Motor neuron (in vitro differentiated cells): ENCODE measurements at regions not wholly inside any gene's neighbourhood (a gene's known extent, or its start where the extent isn't known, plus 50 kb on each side); places are given as distances from the start of the nearest gene placed in this dataset.
A peak's percentile ranks its signal among the peaks of the same experiment; 100 is the strongest.
"Not testable (repeated sequence)": the region's sequence is repeated elsewhere in the genome, so short reads cannot be mapped to it uniquely, and the experiment has no call there.

Source experiments
- ATAC-seq, 8 experiments: fragments of 200-7000 bp; cut with Tn5 transposase; replicated peaks in 6 of 8; 2 replicates each; pipeline ENCODE4 v1.8.0; 2021; ENCODE audit warnings: mild to moderate bottlenecking in 8 of 8, moderate library complexity in 8 of 8
- H3K27ac ChIP-seq, 2 donors: fragments of 250-450 bp; sonication (Bioruptor Pico); 2 replicates each; pipeline ENCODE4 v1.9.0; 2021; ENCODE audit warnings: antibody characterized with exemption in 2 of 2, mild to moderate bottlenecking in 2 of 2, moderate library complexity in 1 of 2
- H3K4me1 ChIP-seq, 2 donors: fragments of 250-450 bp; sonication (Bioruptor Pico); replicated peaks in 1 of 2; 2 replicates each; pipeline ENCODE4 v1.6.1; 2021; ENCODE audit warnings: antibody characterized with exemption in 2 of 2, mild to moderate bottlenecking in 2 of 2, moderate library complexity in 1 of 2
- H3K4me3 ChIP-seq, 5 donors: fragments of 250-450 bp; sonication (Bioruptor Pico); 2 replicates each; pipeline ENCODE4 v1.9.0; 2021; ENCODE audit warnings: antibody characterized with exemption in 5 of 5, mild to moderate bottlenecking in 5 of 5, moderate library complexity in 4 of 5
- WGBS, 10 experiments: fragments of 450-650 bp; shearing (Covaris generic); methylation state at CpG; one replicate each; pipeline ENCODE4 v1.0.0; 2022; 5-methylcytosine and 5-hydroxymethylcytosine counted together
- in situ Hi-C, 9 experiments: fragments of 400-800 bp; cut with MboI; loops; one replicate each; pipeline ENCODE4 v1.15.0; 2021; ENCODE audit warnings: low sequenced_read_pairs in 9 of 9, low pct_unique_long_range_greater_than_20kb in 2 of 9; ENCODE audit not compliant: unreplicated experiment in 9 of 9

- H3K27ac ChIP-seq, result no peak overlapping the region
- ATAC-seq, result no peak
- H3K4me1 ChIP-seq, result no peaks in the 10 kb centered on the region
- in situ Hi-C loops, result no loop called here
- 0 to 96% (median 92%) methylated on average over 1 to 9 of the region's 10 CpGs; no CpG with 5 or more reads in 4 of the 10 experiments for WGBS, 10 experiments
- no peak overlapping the region for H3K4me3 ChIP-seq
Observed at GRCh38 chr18:38551881-38552280, 986.3 kb upstream of the CELF4 start.

- in situ Hi-C loops, result no loop called here
- Histone ChIP-seq H3K27ac (no peak overlapping the region), H3K4me1 (no peaks in the 10 kb centered on the region), H3K4me3 (no peak overlapping the region)
- 0 to 90% (median 40%) methylated on average over 1 of the region's 1 CpG; no CpG with 5 or more reads in 6 of the 10 experiments for WGBS, 10 experiments
- peak in 2 of 8 experiments; percentile 23 to 34 for ATAC-seq
Observed at GRCh38 chr18:38545071-38545470, 979.5 kb upstream of the CELF4 start.

- in situ Hi-C loops, result no loop called here
- H3K4me3 ChIP-seq, result no peak overlapping the region
- no peak for ATAC-seq
- H3K4me1 ChIP-seq, result no peaks in the 10 kb centered on the region
- H3K27ac ChIP-seq, result no peak overlapping the region
Observed at GRCh38 chr18:38539856-38540255, 974.3 kb upstream of the CELF4 start.

- no peak for ATAC-seq
- Histone ChIP-seq H3K4me3 (no peak overlapping the region), H3K4me1 (no peaks in the 10 kb centered on the region), H3K27ac (no peak overlapping the region)
- in situ Hi-C loops, result no loop called here
Observed at GRCh38 chr18:38539371-38539770, 973.8 kb upstream of the CELF4 start.

GRCh38 chr18:38534073-38534472 is 968.5 kb upstream of the CELF4 start:
- Histone ChIP-seq H3K4me3 (no peak overlapping the region), H3K27ac (no peak overlapping the region), H3K4me1 (no peaks in the 10 kb centered on the region)
- ATAC-seq, result no peak
- in situ Hi-C loops, result no loop called here

- in situ Hi-C loops, result no loop called here
Observed at GRCh38 chr18:38526922-38527321, 961.3 kb upstream of the CELF4 start.

GRCh38 chr18:38525039-38525438 is 959.4 kb upstream of the CELF4 start:
- in situ Hi-C loops, result no loop called here
- peaks cover 0 to 8% of the 10 kb centered on the region in 2 donors for H3K4me1 ChIP-seq
- H3K27ac ChIP-seq, result no peak overlapping the region
- no peak for ATAC-seq
- 6 to 93% (median 72%) methylated on average over 2 to 5 of the region's 5 CpGs for WGBS, 10 experiments
- no peak overlapping the region for H3K4me3 ChIP-seq

More at GRCh38 chr18:38526922-38527321, 961.3 kb upstream of the CELF4 start:
- ATAC-seq, result no peak
- H3K27ac ChIP-seq, result no peak overlapping the region
- H3K4me3 ChIP-seq, result no peak overlapping the region
- H3K4me1 ChIP-seq, result no peaks in the 10 kb centered on the region

- Histone ChIP-seq H3K4me1 (peaks cover 0 to 10% of the 10 kb centered on the region in 2 donors), H3K27ac (no peak overlapping the region), H3K4me3 (no peak overlapping the region)
- WGBS, 10 experiments, result 15 to 86% (median 76%) methylated on average over 1 to 5 of the region's 5 CpGs; no CpG with 5 or more reads in 1 of the 10 experiments
- peak in 3 of 8 experiments; percentile 31 to 71 (median 39) for ATAC-seq
- in situ Hi-C loops, result no loop called here
Observed at GRCh38 chr18:38520786-38521185, 955.2 kb upstream of the CELF4 start.

GRCh38 chr18:38502539-38502938 is 936.9 kb upstream of the CELF4 start:
- H3K4me1 ChIP-seq, result no peaks in the 10 kb centered on the region
- WGBS, 10 experiments, result 0 to 100% (median 60%) methylated on average over 1 of the region's 1 CpG; no CpG with 5 or more reads in 3 of the 10 experiments
- no peak overlapping the region for H3K4me3 ChIP-seq
- in situ Hi-C loops, result no loop called here
- ATAC-seq, result no peak
- H3K27ac ChIP-seq, result no peak overlapping the region

- ATAC-seq, result no peak
- Histone ChIP-seq H3K4me1 (no peaks in the 10 kb centered on the region), H3K4me3 (no peak overlapping the region), H3K27ac (no peak overlapping the region)
- 0 to 100% (median 62%) methylated on average over 1 to 2 of the region's 2 CpGs; no CpG with 5 or more reads in 1 of the 10 experiments for WGBS, 10 experiments
- in situ Hi-C loops, result no loop called here
Observed at GRCh38 chr18:38497266-38497665, 931.7 kb upstream of the CELF4 start.

- Histone ChIP-seq H3K4me1 (no peaks in the 10 kb centered on the region), H3K4me3 (no peak overlapping the region), H3K27ac (no peak overlapping the region)
- WGBS, 10 experiments, result 0 to 100% (median 50%) methylated on average over 1 of the region's 1 CpG; no CpG with 5 or more reads in 4 of the 10 experiments
- ATAC-seq, result no peak
- in situ Hi-C loops, result no loop called here
Observed at GRCh38 chr18:38496222-38496793, 930.7 kb upstream of the CELF4 start.

GRCh38 chr18:38494065-38494464 is 928.5 kb upstream of the CELF4 start:
- in situ Hi-C loops, result no loop called here
- 0 to 58% (median 26%) methylated on average over 1 to 2 of the region's 2 CpGs; no CpG with 5 or more reads in 2 of the 10 experiments for WGBS, 10 experiments
- no peak for ATAC-seq

GRCh38 chr18:38491195-38491594 is 925.6 kb upstream of the CELF4 start:
- no peak for ATAC-seq

More at GRCh38 chr18:38494065-38494464, 928.5 kb upstream of the CELF4 start:
- Histone ChIP-seq H3K4me1 (no peaks in the 10 kb centered on the region), H3K4me3 (no peak overlapping the region), H3K27ac (no peak overlapping the region)

GRCh38 chr18:38489721-38490120 is 924.1 kb upstream of the CELF4 start:
- ATAC-seq, H3K27ac ChIP-seq, H3K4me1 ChIP-seq, in situ Hi-C loops, H3K4me3 ChIP-seq: not testable (repeated sequence)
- WGBS, 10 experiments, result 7 to 90% (median 72%) methylated on average over 2 to 8 of the region's 8 CpGs; no CpG with 5 or more reads in 1 of the 10 experiments

More at GRCh38 chr18:38491195-38491594, 925.6 kb upstream of the CELF4 start:
- no peak overlapping the region for H3K27ac ChIP-seq
- H3K4me1 ChIP-seq, result no peaks in the 10 kb centered on the region
- in situ Hi-C loops, result no loop called here
- H3K4me3 ChIP-seq, result no peak overlapping the region
- 8 to 100% (median 90%) methylated on average over 2 to 4 of the region's 4 CpGs for WGBS, 10 experiments
